ENCODE measurements at regions not wholly inside any gene's neighbourhood (a gene's known extent, or its start where the extent isn't known, plus 50 kb on each side); places are given as distances from the start of the nearest gene placed in this dataset.

- WGBS (ENCODE audit: extremely low coverage, insufficient coverage, insufficient read length) = no CpG with 5 or more reads among the region's 27 CpGs
- Histone ChIP-seq H3K79me2 (ENCODE audit: control insufficient read depth, insufficient read depth, low read length, poor library complexity) (no peaks in the 10 kb centered on the region), H2BK5ac (ENCODE audit: low read depth, low read length, poor library complexity) (no peak overlapping the region), H3K4me1 (ENCODE audit: control insufficient read depth in 1 of 2, insufficient read depth in 2 of 2, low read length in 2 of 2) (peaks cover 4 to 14% of the 10 kb centered on the region in 2 experiments), H4K8ac (ENCODE audit: low read depth, low read length) (no peak overlapping the region), H3K4ac (ENCODE audit: low read depth, low read length) (no peak overlapping the region), H3K27me3 (ENCODE audit: insufficient read depth, low read length) (no peaks in the 10 kb centered on the region), H2AK5ac (ENCODE audit: low read length) (no peak overlapping the region), H2BK12ac (ENCODE audit: low read length) (peak overlapping the region; percentile 16), H3K4me3 (ENCODE audit: low read depth, low read length) (no peak overlapping the region), H3K18ac (ENCODE audit: low read length) (peak overlapping the region; percentile 21), H4K91ac (ENCODE audit: low read depth, low read length) (peak overlapping the region; percentile 9), H3K23ac (ENCODE audit: low read length) (no peak overlapping the region), H2BK120ac (ENCODE audit: insufficient read depth, low read length, poor library complexity) (no peak overlapping the region), H3K27ac (ENCODE audit: low read depth, low read length) (no peak overlapping the region), H3K36me3 (ENCODE audit: control insufficient read depth in 1 of 2, insufficient read depth in 2 of 2, low read length in 2 of 2) (peaks cover 0 to 1% of the 10 kb centered on the region in 2 experiments), H3K9ac (ENCODE audit: low read length) (no peak overlapping the region), H3K14ac (ENCODE audit: low read length) (no peak overlapping the region), H3K9me3 (ENCODE audit: insufficient read depth, low read depth, low read length) (peaks cover 1% of the 10 kb centered on the region), H4K12ac (ENCODE audit: low read depth, low read length) (no peak overlapping the region), H2AFZ (ENCODE audit: insufficient read depth, low read length, poor library complexity) (no peak overlapping the region), H3K79me1 (ENCODE audit: low read length) (peaks cover 12% of the 10 kb centered on the region), H3K4me2 (ENCODE audit: low read length) (no peak overlapping the region)
- DNase-seq = no peak
These were observed 137.8 kb upstream of the GAS1 start for GRCh38 chr9:87085073-87085472.

DNA sequence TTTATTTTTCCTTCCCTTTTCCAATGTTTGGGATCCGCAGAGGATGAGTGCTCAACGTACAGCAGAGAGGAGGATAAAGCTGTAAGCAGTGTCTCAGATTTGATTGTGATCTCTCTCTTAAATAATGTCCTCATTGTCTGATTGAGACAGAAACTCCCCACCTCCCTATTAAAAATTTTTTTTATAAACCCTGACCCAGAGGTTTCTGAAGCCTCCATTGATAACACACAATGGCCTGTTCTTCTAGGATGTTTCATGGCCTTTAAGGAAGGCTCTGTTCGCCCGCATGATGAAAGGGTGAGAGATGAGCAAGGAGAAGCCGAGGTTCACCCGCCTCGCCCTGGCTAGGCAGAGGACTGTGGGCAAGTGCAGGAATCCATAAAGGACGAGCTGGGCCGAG, 138.2 kb upstream of the GAS1 start:
- peaks cover 12% of the 10 kb centered on the region for H3K79me1 ChIP-seq (ENCODE audit: low read length)
- no peaks in the 10 kb centered on the region for H3K27me3 ChIP-seq (ENCODE audit: insufficient read depth, low read length)
- no CpG with 5 or more reads among the region's 9 CpGs for WGBS (ENCODE audit: extremely low coverage, insufficient coverage, insufficient read length)
- peaks cover 0 to 1% of the 10 kb centered on the region in 2 experiments for H3K36me3 ChIP-seq (ENCODE audit: control insufficient read depth in 1 of 2, insufficient read depth in 2 of 2, low read length in 2 of 2)
- H4K91ac ChIP-seq (ENCODE audit: low read depth, low read length) = no peak overlapping the region
- H2AFZ ChIP-seq (ENCODE audit: insufficient read depth, low read length, poor library complexity) = no peak overlapping the region
- no peak overlapping the region for H4K8ac ChIP-seq (ENCODE audit: low read depth, low read length)
- no peak overlapping the region for H2BK120ac ChIP-seq (ENCODE audit: insufficient read depth, low read length, poor library complexity)
- no peak overlapping the region for H3K4me2 ChIP-seq (ENCODE audit: low read length)
- H2BK5ac ChIP-seq (ENCODE audit: low read depth, low read length, poor library complexity) = no peak overlapping the region
- no peak overlapping the region for H4K12ac ChIP-seq (ENCODE audit: low read depth, low read length)
- no peaks in the 10 kb centered on the region for H3K79me2 ChIP-seq (ENCODE audit: control insufficient read depth, insufficient read depth, low read length, poor library complexity)
- no peak overlapping the region for H3K9ac ChIP-seq (ENCODE audit: low read length)
- H3K23ac ChIP-seq (ENCODE audit: low read length) = no peak overlapping the region
- H2BK12ac ChIP-seq (ENCODE audit: low read length) = no peak overlapping the region
- H3K27ac ChIP-seq (ENCODE audit: low read depth, low read length) = no peak overlapping the region
- no peak overlapping the region for H3K4ac ChIP-seq (ENCODE audit: low read depth, low read length)
- H3K9me3 ChIP-seq (ENCODE audit: insufficient read depth, low read depth, low read length) = peaks cover 1% of the 10 kb centered on the region
- H3K18ac ChIP-seq (ENCODE audit: low read length) = no peak overlapping the region
- no peak for DNase-seq
- peaks cover 4 to 14% of the 10 kb centered on the region in 2 experiments for H3K4me1 ChIP-seq (ENCODE audit: control insufficient read depth in 1 of 2, insufficient read depth in 2 of 2, low read length in 2 of 2)
- no peak overlapping the region for H2AK5ac ChIP-seq (ENCODE audit: low read length)
- H3K14ac ChIP-seq (ENCODE audit: low read length) = no peak overlapping the region
- no peak overlapping the region for H3K4me3 ChIP-seq (ENCODE audit: low read depth, low read length)

DNA sequence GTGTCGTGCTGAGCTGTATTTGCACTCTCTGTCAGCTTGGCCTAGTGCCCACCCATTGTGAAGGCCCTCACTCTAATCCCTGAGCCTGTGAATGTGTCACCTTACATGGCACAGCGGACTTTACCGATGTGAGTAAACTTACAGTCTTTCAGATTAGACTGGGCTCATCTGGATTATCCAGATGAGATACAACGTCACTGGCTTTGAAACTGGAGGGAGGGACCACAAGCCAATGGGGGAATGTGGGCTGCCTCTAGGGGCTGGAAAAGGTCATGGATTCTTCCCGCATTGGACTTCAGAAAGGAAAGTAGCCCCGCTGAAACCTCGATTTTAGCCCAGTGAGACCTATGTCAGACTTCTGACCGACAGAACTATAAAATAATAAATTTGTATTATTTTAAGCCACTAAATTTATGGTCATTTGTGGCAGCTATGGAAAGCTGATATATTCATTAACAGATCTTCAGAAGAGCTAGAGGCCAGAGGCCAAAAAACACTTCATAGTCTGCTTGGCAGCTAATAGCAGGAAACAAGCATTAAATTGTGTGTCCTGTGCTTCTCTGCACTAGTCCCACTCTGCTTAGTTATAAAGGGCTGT, 139.0 kb upstream of the GAS1 start:
- Histone ChIP-seq H2BK120ac (ENCODE audit: insufficient read depth, low read length, poor library complexity) (no peak overlapping the region), H3K18ac (ENCODE audit: low read length) (no peak overlapping the region), H3K27me3 (ENCODE audit: insufficient read depth, low read length) (no peaks in the 10 kb centered on the region), H3K4ac (ENCODE audit: low read depth, low read length) (no peak overlapping the region), H3K23ac (ENCODE audit: low read length) (no peak overlapping the region), H2BK5ac (ENCODE audit: low read depth, low read length, poor library complexity) (no peak overlapping the region), H2BK12ac (ENCODE audit: low read length) (no peak overlapping the region), H3K4me2 (ENCODE audit: low read length) (no peak overlapping the region), H3K79me1 (ENCODE audit: low read length) (peaks cover 8% of the 10 kb centered on the region), H4K12ac (ENCODE audit: low read depth, low read length) (no peak overlapping the region), H3K9ac (ENCODE audit: low read length) (no peak overlapping the region), H3K9me3 (ENCODE audit: insufficient read depth, low read depth, low read length) (peaks cover 1% of the 10 kb centered on the region), H3K79me2 (ENCODE audit: control insufficient read depth, insufficient read depth, low read length, poor library complexity) (no peaks in the 10 kb centered on the region), H3K14ac (ENCODE audit: low read length) (no peak overlapping the region), H4K8ac (ENCODE audit: low read depth, low read length) (no peak overlapping the region), H3K4me3 (ENCODE audit: low read depth, low read length) (no peak overlapping the region), H3K27ac (ENCODE audit: low read depth, low read length) (no peak overlapping the region), H2AK5ac (ENCODE audit: low read length) (no peak overlapping the region), H3K4me1 (ENCODE audit: control insufficient read depth in 1 of 2, insufficient read depth in 2 of 2, low read length in 2 of 2) (peaks cover 4 to 12% of the 10 kb centered on the region in 2 experiments), H3K36me3 (ENCODE audit: control insufficient read depth in 1 of 2, insufficient read depth in 2 of 2, low read length in 2 of 2) (peaks cover 0 to 1% of the 10 kb centered on the region in 2 experiments), H4K91ac (ENCODE audit: low read depth, low read length) (no peak overlapping the region), H2AFZ (ENCODE audit: insufficient read depth, low read length, poor library complexity) (no peak overlapping the region)
- peak in 1 of 2 donors; percentile 19 for DNase-seq
- no CpG with 5 or more reads among the region's 8 CpGs for WGBS (ENCODE audit: extremely low coverage, insufficient coverage, insufficient read length)

DNA sequence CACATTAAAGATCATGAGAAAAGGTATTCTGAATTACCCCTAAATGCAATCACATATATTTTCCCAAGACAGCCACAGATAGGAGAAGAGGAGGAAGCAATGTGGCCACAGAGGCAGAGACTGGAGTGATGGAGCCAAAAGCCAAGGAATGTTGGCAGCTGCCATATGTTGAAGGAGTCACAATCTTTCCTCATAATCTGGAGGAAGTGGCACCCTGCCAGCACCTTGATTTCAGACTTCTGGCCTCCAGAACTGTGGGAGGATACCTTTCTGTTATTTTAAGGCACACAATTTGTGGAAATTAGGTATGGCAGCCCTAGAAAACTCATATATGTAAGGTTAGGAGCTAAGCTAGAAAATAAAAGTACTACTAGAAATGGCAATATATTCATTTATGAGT, 139.9 kb upstream of the GAS1 start:
- H3K9ac ChIP-seq (ENCODE audit: low read length) = no peak overlapping the region
- H3K4me3 ChIP-seq (ENCODE audit: low read depth, low read length) = no peak overlapping the region
- no peak overlapping the region for H4K12ac ChIP-seq (ENCODE audit: low read depth, low read length)
- no peak overlapping the region for H3K18ac ChIP-seq (ENCODE audit: low read length)
- H2BK120ac ChIP-seq (ENCODE audit: insufficient read depth, low read length, poor library complexity) = no peak overlapping the region
- no peaks in the 10 kb centered on the region for H3K79me2 ChIP-seq (ENCODE audit: control insufficient read depth, insufficient read depth, low read length, poor library complexity)
- no peak overlapping the region for H3K4me2 ChIP-seq (ENCODE audit: low read length)
- H4K8ac ChIP-seq (ENCODE audit: low read depth, low read length) = no peak overlapping the region
- no peak overlapping the region for H3K14ac ChIP-seq (ENCODE audit: low read length)
- peaks cover 4 to 7% of the 10 kb centered on the region in 2 experiments for H3K4me1 ChIP-seq (ENCODE audit: control insufficient read depth in 1 of 2, insufficient read depth in 2 of 2, low read length in 2 of 2)
- H4K91ac ChIP-seq (ENCODE audit: low read depth, low read length) = no peak overlapping the region
- H2BK12ac ChIP-seq (ENCODE audit: low read length) = no peak overlapping the region
- peaks cover 4% of the 10 kb centered on the region for H3K79me1 ChIP-seq (ENCODE audit: low read length)
- H3K27ac ChIP-seq (ENCODE audit: low read depth, low read length) = no peak overlapping the region
- H3K9me3 ChIP-seq (ENCODE audit: insufficient read depth, low read depth, low read length) = peaks cover 1% of the 10 kb centered on the region
- H3K23ac ChIP-seq (ENCODE audit: low read length) = no peak overlapping the region
- no peak overlapping the region for H2AFZ ChIP-seq (ENCODE audit: insufficient read depth, low read length, poor library complexity)
- peaks cover 0 to 1% of the 10 kb centered on the region in 2 experiments for H3K36me3 ChIP-seq (ENCODE audit: control insufficient read depth in 1 of 2, insufficient read depth in 2 of 2, low read length in 2 of 2)
- H2BK5ac ChIP-seq (ENCODE audit: low read depth, low read length, poor library complexity) = no peak overlapping the region
- no peaks in the 10 kb centered on the region for H3K27me3 ChIP-seq (ENCODE audit: insufficient read depth, low read length)
- no peak overlapping the region for H2AK5ac ChIP-seq (ENCODE audit: low read length)
- no peak overlapping the region for H3K4ac ChIP-seq (ENCODE audit: low read depth, low read length)
- DNase-seq = no peak
